ENCODE measurements at regions not wholly inside any gene's neighbourhood (a gene's known extent, or its start where the extent isn't known, plus 50 kb on each side); places are given as distances from the start of the nearest gene placed in this dataset.

- DNase-seq: no peak
- H3K4me1 ChIP-seq: no peaks in the 10 kb centered on the region
- H3K27ac ChIP-seq: no peak overlapping the region
- no peaks in the 10 kb centered on the region for H3K27me3 ChIP-seq
- H3K36me3 ChIP-seq: no peaks in the 10 kb centered on the region
- no peak for TF ChIP-seq CTCF (IDR thresholded peaks at IDR 0.05)
- no peaks in the 10 kb centered on the region for H3K9me3 ChIP-seq
- H3K4me3 ChIP-seq: no peak overlapping the region
- intact Hi-C loops (cut with DNase I; ENCODE audit: low total_unique reads): no loop called here
Measured at GRCh38 chr4:14337892-14338584, 664.2 kb upstream of the CPEB2 start.

DNA sequence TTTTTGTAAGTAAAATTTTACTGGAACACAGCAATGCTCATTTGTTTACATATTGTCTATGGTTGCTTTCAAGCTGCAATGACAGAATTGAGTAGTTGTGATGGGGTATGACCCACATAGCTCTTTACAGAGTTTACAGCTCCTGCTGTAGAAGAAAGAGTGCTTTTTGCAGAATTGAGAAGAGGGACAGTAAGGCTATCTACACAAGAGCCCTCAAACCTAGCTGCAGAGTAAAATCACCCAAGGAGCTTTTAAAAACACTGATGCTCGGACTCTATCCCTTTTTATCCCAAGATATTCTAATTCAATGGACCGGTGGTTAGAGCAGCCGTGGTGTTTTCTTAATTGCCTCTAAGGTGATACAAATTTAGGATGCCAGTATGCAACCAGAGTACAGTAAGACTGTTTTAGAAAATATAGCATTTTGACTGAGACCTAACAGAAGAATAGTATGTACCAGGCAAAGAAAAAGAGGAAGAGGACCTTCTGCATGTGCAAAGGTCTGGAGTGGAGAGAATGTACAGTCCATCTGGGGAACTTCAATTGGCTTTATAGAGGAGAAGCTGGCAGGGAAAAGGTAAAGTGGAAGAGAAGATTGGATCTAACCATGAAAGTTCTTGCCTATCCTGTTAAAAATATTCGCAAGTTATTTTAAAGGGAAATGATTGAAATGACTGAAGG, 663.6 kb upstream of the CPEB2 start:
- DNase-seq: no peak
- no peaks in the 10 kb centered on the region for H3K27me3 ChIP-seq
- no peak overlapping the region for H3K27ac ChIP-seq
- no peaks in the 10 kb centered on the region for H3K9me3 ChIP-seq
- H3K36me3 ChIP-seq: no peaks in the 10 kb centered on the region
- H3K4me3 ChIP-seq: no peak overlapping the region
- TF ChIP-seq CTCF (IDR thresholded peaks at IDR 0.05): no peak
- intact Hi-C loops (cut with DNase I; ENCODE audit: low total_unique reads): no loop called here
- H3K4me1 ChIP-seq: peaks cover 0 to under 1% (median 0%) of the 10 kb centered on the region in 4 donors

- H3K4me3 ChIP-seq: no peak overlapping the region
- intact Hi-C loops (cut with DNase I; ENCODE audit: low total_unique reads): no loop called here
- H3K4me1 ChIP-seq: peaks cover 0 to 10% (median 0%) of the 10 kb centered on the region in 4 donors
- H3K9me3 ChIP-seq: no peaks in the 10 kb centered on the region
- no peak for TF ChIP-seq CTCF (IDR thresholded peaks at IDR 0.05)
- H3K36me3 ChIP-seq: no peaks in the 10 kb centered on the region
- H3K27me3 ChIP-seq: no peaks in the 10 kb centered on the region
- H3K27ac ChIP-seq: no peak overlapping the region
- no peak for DNase-seq
Measured at GRCh38 chr4:14339715-14340114, 662.6 kb upstream of the CPEB2 start.

- DNase-seq: no peak
- no peak overlapping the region for H3K4me3 ChIP-seq
- no peaks in the 10 kb centered on the region for H3K9me3 ChIP-seq
- H3K27ac ChIP-seq: no peak overlapping the region
- no peaks in the 10 kb centered on the region for H3K27me3 ChIP-seq
- no peaks in the 10 kb centered on the region for H3K36me3 ChIP-seq
- intact Hi-C loops (cut with DNase I; ENCODE audit: low total_unique reads): no loop called here
- TF ChIP-seq CTCF (IDR thresholded peaks at IDR 0.05): no peak
- H3K4me1 ChIP-seq: peaks cover 0 to 14% (median 0%) of the 10 kb centered on the region in 4 donors
Measured at GRCh38 chr4:14340321-14340720, 662.0 kb upstream of the CPEB2 start.

DNA sequence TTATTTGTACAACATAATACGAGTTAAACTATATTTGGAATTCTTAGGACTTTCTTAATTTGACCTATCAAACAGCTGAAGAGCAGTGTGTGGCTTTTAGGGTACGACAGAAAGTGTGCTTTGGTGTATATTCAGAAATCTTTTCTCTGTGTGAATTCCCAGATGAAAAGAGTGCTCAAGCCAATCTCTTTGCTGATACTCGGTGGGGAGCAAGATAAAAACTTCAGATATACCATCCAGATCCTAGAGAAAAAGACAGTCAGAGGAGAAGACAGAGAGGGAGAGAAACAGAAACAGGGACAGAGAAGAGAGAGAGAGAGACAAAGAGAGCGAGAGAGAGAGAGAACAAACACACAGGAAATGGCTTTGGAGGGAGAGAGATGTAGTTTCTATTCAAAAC, 658.3 kb upstream of the CPEB2 start:
- H3K27me3 ChIP-seq: no peaks in the 10 kb centered on the region
- H3K27ac ChIP-seq: no peak overlapping the region
- no peak for TF ChIP-seq CTCF (IDR thresholded peaks at IDR 0.05)
- H3K4me1 ChIP-seq: peaks cover 0 to 24% (median 0%) of the 10 kb centered on the region in 4 donors
- intact Hi-C loops (cut with DNase I; ENCODE audit: low total_unique reads): no loop called here
- no peak for DNase-seq
- H3K9me3 ChIP-seq: no peaks in the 10 kb centered on the region
- no peak overlapping the region for H3K4me3 ChIP-seq
- no peaks in the 10 kb centered on the region for H3K36me3 ChIP-seq

Measured in tibial artery (tissue), 4 donors.